ENCODE measurements at regions not wholly inside any gene's neighbourhood (a gene's known extent, or its start where the extent isn't known, plus 50 kb on each side); places are given as distances from the start of the nearest gene placed in this dataset.

DNA sequence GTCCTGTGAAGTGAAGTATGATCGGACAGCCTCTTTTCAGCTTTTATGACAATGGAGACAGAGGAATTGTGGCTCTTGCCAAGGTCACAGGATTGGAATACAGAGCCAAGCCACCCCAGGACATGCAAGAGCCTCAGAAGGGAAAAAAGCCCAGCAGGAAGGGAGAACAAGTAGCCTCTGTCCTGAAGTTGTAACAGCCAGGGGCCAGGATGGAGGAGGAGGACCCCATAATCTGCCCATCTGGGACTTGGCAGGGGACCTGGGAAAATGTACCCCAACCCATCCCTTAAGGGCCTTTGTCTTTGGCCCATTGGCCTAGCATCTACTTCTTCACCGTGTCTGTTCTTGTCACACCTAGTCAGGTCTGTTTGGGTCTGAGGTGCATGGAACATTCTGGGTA, 60.4 kb upstream of the POLG start:
- TF ChIP-seq, protein P1, sequence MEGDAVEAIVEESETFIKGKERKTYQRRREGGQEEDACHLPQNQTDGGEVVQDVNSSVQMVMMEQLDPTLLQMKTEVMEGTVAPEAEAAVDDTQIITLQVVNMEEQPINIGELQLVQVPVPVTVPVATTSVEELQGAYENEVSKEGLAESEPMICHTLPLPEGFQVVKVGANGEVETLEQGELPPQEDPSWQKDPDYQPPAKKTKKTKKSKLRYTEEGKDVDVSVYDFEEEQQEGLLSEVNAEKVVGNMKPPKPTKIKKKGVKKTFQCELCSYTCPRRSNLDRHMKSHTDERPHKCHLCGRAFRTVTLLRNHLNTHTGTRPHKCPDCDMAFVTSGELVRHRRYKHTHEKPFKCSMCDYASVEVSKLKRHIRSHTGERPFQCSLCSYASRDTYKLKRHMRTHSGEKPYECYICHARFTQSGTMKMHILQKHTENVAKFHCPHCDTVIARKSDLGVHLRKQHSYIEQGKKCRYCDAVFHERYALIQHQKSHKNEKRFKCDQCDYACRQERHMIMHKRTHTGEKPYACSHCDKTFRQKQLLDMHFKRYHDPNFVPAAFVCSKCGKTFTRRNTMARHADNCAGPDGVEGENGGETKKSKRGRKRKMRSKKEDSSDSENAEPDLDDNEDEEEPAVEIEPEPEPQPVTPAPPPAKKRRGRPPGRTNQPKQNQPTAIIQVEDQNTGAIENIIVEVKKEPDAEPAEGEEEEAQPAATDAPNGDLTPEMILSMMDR (conservative IDR thresholded peaks at IDR 0.05; ENCODE audit: low read depth, low read length), result no peak
- no peak overlapping the region for H3K4me3 ChIP-seq (ENCODE audit: low read depth, low read length)
- no peak for DNase-seq (ENCODE audit: low read depth)

DNA sequence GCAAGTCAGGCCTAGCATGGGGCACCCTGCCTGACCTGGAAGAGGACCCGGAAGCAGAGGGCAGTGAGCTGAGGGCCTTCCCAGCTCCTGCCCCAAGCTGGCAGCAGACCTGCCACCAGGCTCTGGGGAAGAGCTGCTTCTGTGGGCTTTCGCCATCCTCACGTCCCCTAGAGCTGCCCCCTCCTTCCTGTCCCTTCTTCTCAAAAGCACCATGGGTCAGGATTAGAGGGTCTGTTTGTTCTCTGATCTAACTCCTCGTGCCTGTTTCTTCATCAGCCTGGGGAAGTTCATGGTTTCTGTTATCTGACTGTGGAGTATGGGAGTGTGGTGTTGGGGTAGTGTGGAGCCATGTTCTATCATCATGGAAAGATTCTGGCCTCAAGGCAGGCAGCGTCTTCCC, 58.4 kb upstream of the POLG start:
- no peak overlapping the region for H3K4me3 ChIP-seq (ENCODE audit: low read depth, low read length)
- TF ChIP-seq, protein P1 (conservative IDR thresholded peaks at IDR 0.05; ENCODE audit: low read depth, low read length), result no peak
- no peak for DNase-seq (ENCODE audit: low read depth)

DNA sequence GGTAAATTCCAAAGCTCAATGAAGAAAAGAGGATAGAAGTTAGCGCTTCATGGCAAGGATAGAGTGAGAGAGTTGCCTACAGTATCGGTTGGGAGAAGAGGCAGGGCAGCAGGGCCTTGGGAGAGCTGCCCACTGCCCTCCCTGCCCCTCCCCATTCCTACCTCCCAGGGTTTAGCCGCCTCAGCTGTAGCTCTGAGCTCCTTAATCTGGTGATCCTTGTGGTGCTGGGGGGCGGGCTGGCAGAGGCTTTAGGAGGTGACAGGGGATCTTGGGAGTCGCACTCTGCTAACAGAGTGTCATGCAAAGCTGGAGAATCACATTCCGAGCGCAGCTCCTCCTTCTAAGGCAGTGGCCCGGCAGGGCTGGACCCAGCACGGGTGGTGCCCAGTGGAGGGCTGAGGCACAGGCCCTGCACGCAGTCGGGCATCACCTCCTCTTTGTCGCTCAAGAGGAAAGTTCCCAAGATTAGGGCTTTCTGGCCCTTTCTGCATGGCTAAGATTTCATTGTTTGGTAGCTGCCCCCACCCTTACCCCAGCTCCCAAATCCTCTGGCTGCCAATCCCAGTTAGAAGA, 57.1 kb upstream of the POLG start:
- TF ChIP-seq, protein P1 (conservative IDR thresholded peaks at IDR 0.05; ENCODE audit: low read depth, low read length), result no peak
- H3K4me3 ChIP-seq (ENCODE audit: low read depth, low read length), result no peak overlapping the region
- DNase-seq (ENCODE audit: low read depth), result no peak

DNA sequence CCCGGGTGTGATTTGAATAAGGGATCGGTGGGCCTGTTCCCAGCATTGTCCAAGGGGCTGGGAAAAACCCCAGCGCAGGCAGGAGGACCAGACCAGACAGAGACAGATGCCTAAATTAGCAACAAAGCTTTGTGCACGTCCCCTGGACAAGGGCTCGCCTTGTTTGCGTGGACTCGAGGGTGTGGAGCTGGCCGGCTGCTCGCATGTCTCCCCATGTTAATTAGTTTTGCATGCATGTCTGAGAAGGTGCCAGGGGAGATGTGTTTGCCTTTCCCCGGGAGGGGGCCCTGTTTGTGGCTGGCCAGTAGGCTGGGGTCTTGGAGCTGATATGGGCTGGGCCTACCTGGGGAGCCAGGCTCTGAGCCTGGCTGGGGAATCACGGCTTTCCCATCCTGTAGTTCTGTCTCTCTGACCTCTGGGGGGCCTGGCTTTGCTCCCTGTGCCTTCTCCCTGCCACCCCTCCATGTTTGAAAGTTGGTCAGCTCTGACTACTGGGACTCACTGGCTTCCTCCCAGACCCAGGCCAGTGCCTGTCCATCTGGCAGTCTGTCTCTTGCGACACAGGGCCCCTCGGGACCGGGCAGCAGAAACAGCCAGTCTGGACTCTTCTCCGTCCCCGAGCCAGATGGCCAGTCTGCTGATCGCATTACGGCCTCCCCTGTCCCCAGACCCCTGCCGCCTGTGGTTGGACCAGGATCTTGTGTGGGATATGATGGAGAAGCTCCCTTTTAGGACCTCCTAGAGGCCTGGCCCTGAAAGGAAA, 55.4 kb upstream of the POLG start:
- H3K4me3 ChIP-seq (ENCODE audit: low read depth, low read length), result no peak overlapping the region
- DNase-seq (ENCODE audit: low read depth), result no peak
- TF ChIP-seq, protein P1 (conservative IDR thresholded peaks at IDR 0.05; ENCODE audit: low read depth, low read length), result no peak

DNA sequence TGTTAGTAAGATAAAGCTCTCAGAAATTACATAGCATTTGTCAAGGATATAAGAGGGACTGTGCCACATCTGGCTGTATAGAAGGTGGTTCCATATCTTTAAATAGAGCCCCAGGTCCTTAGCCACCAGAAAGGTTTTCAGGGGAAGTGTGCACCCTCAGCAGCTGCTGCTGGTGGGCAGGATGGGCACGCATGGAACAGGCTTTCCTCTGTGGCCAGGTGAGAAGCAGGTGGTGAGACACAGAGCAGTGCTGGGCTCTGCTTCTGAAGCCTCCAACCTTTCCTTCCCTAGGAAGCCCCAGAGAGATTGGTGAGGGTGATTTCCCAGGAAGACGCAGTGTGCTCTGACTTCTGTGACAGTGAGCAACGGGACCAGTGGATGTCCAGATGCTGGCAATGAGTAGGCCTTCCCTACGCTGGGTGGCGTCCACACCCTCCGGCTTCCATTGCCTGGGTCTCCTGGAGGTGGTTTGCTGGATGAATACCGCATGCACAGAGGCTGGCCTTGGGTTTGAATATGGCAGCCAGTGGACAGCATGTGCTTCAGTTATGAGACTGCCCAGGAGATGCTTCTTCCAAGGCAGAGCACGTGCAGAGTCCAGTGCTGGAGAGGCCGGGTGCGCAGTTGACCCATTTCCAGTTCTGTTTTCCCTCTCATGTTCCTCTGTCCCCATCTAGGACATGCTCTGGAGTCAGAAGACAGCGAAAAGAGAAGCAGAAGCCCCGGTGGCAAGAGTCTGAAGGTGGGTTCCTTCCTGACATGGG, 52.7 kb upstream of the POLG start:
- DNase-seq (ENCODE audit: low read depth), result no peak
- TF ChIP-seq, protein P1 (conservative IDR thresholded peaks at IDR 0.05; ENCODE audit: low read depth, low read length), result no peak
- H3K4me3 ChIP-seq (ENCODE audit: low read depth, low read length), result no peak overlapping the region

DNA sequence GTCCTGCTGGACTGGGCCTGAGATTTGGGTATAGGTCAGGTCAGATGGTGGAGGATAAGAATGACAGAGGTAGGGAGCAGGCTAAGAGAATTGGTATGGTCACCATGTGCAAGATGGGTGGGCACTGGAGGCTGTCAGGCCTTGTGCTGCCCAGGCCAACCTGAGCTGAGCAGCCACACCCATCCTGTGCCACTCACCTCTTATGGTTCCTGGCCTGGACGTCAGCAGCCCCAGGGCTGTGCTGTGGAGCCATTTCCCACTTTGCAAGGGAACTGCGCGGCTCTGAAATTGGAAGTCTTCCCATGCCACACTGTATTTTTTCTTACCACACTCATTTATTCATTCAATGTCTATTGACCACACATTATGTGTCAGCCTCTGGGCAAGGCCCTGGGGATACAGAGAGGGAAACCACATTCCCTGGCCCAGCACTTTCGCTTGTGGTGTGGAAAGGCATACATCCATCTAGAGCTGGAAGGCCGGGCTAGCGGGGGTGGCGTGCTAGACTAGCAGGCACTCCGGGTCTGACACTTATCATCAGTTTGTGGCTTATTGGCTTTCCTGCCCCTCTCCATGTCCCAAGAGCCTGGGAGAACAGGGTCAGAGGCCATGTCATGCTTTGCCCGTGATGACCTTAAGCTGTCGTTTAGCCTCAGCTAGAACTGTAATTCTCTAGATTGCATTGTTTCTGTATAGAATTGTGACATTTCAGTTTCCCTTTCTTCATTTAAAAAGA, 51.1 kb upstream of the POLG start:
- TF ChIP-seq, protein P1 (conservative IDR thresholded peaks at IDR 0.05; ENCODE audit: low read depth, low read length), result no peak
- no peak for DNase-seq (ENCODE audit: low read depth)
- H3K4me3 ChIP-seq (ENCODE audit: low read depth, low read length), result no peak overlapping the region

Measured in epithelial cell of proximal tubule (primary cell).